ENCODE measurements at regions not wholly inside any gene's neighbourhood (a gene's known extent, or its start where the extent isn't known, plus 50 kb on each side); places are given as distances from the start of the nearest gene placed in this dataset.
A peak's percentile ranks its signal among the peaks of the same experiment; 100 is the strongest.

GRCh38 chr1:234755449-234755863, 145.5 kb upstream of the IRF2BP2 start:
- DNase-seq (ENCODE audit: low read depth in 2 of 3, low spot score in 2 of 3) = no peak

- DNase-seq (ENCODE audit: low read depth in 2 of 3, low spot score in 2 of 3) = no peak
Measured at GRCh38 chr1:234753979-234754378, 144.0 kb upstream of the IRF2BP2 start.

- no peak for DNase-seq (ENCODE audit: low read depth in 2 of 3, low spot score in 2 of 3)
Measured at GRCh38 chr1:234752927-234753326, 142.9 kb upstream of the IRF2BP2 start.

GRCh38 chr1:234751678-234752077, 141.7 kb upstream of the IRF2BP2 start:
- no peak for DNase-seq (ENCODE audit: low read depth in 2 of 3, low spot score in 2 of 3)

- no peak for DNase-seq (ENCODE audit: low read depth in 2 of 3, low spot score in 2 of 3)
Measured at GRCh38 chr1:234750922-234751627, 141.1 kb upstream of the IRF2BP2 start.

- no peak for DNase-seq (ENCODE audit: low read depth in 2 of 3, low spot score in 2 of 3)
Measured at GRCh38 chr1:234748713-234749112, 138.7 kb upstream of the IRF2BP2 start.

- no peak for DNase-seq (ENCODE audit: low read depth in 2 of 3, low spot score in 2 of 3)
Measured at GRCh38 chr1:234748066-234748465, 138.1 kb upstream of the IRF2BP2 start.

- DNase-seq (ENCODE audit: low read depth in 2 of 3, low spot score in 2 of 3) = peak in 1 of 3 donors; percentile 26
Measured at GRCh38 chr1:234746798-234747196, 136.8 kb upstream of the IRF2BP2 start.

GRCh38 chr1:234745844-234746797, 136.1 kb upstream of the IRF2BP2 start:
- DNase-seq (ENCODE audit: low read depth in 2 of 3, low spot score in 2 of 3) = no peak

- no peak for DNase-seq (ENCODE audit: low read depth in 2 of 3, low spot score in 2 of 3)
Measured at GRCh38 chr1:234745276-234745675, 135.3 kb upstream of the IRF2BP2 start.

- DNase-seq (ENCODE audit: low read depth in 2 of 3, low spot score in 2 of 3) = no peak
Measured at GRCh38 chr1:234743791-234744611, 134.0 kb upstream of the IRF2BP2 start.

- no peak for DNase-seq (ENCODE audit: low read depth in 2 of 3, low spot score in 2 of 3)
Measured at GRCh38 chr1:234742622-234743021, 132.6 kb upstream of the IRF2BP2 start.

GRCh38 chr1:234737967-234738314, 128.0 kb upstream of the IRF2BP2 start:
- peak in 1 of 3 donors; percentile 56 for DNase-seq (ENCODE audit: low read depth in 2 of 3, low spot score in 2 of 3)

- DNase-seq (ENCODE audit: low read depth in 2 of 3, low spot score in 2 of 3) = no peak
Measured at GRCh38 chr1:234735916-234736315, 125.9 kb upstream of the IRF2BP2 start.

GRCh38 chr1:234735476-234735875, 125.5 kb upstream of the IRF2BP2 start:
- no peak for DNase-seq (ENCODE audit: low read depth in 2 of 3, low spot score in 2 of 3)

- DNase-seq (ENCODE audit: low read depth in 2 of 3, low spot score in 2 of 3) = no peak
Measured at GRCh38 chr1:234734869-234735268, 124.9 kb upstream of the IRF2BP2 start.

GRCh38 chr1:234734412-234734835, 124.4 kb upstream of the IRF2BP2 start:
- DNase-seq (ENCODE audit: low read depth in 2 of 3, low spot score in 2 of 3) = no peak

GRCh38 chr1:234733427-234733826, 123.4 kb upstream of the IRF2BP2 start:
- no peak for DNase-seq (ENCODE audit: low read depth in 2 of 3, low spot score in 2 of 3)

- DNase-seq (ENCODE audit: low read depth in 2 of 3, low spot score in 2 of 3) = no peak
Measured at GRCh38 chr1:234732671-234733390, 122.9 kb upstream of the IRF2BP2 start.

GRCh38 chr1:234732260-234732659, 122.3 kb upstream of the IRF2BP2 start:
- DNase-seq (ENCODE audit: low read depth in 2 of 3, low spot score in 2 of 3) = no peak
